PC-3 (cell line): ENCODE measurements at regions not wholly inside any gene's neighbourhood (a gene's known extent, or its start where the extent isn't known, plus 50 kb on each side); places are given as distances from the start of the nearest gene placed in this dataset.
"Not testable (repeated sequence)": the region's sequence is repeated elsewhere in the genome, so short reads cannot be mapped to it uniquely, and the experiment has no call there.

Experiments used
- CTCF ChIP-seq: fragments of 300-600 bp; sonication (generic); conservative IDR thresholded peaks from 2 replicates; pipeline ENCODE4 v1.5.1; 2017; ENCODE audit warnings: antibody characterized with exemption, low read depth, mild to moderate bottlenecking, low read length
- EZH2 ChIP-seq: fragments of 300-600 bp; sonication (generic); IDR thresholded peaks from one replicate; pipeline ENCODE4 v1.6.1; 2017; ENCODE audit warnings: antibody characterized with exemption, mild to moderate bottlenecking, low read length; ENCODE audit not compliant: unreplicated experiment
- EZH2phosphoT487 ChIP-seq: fragments of 300-600 bp; sonication (generic); IDR thresholded peaks from 2 replicates; pipeline ENCODE4 v1.6.1; 2018; ENCODE audit warnings: mild to moderate bottlenecking, antibody characterized with exemption, low read length, borderline replicate concordance

DNA sequence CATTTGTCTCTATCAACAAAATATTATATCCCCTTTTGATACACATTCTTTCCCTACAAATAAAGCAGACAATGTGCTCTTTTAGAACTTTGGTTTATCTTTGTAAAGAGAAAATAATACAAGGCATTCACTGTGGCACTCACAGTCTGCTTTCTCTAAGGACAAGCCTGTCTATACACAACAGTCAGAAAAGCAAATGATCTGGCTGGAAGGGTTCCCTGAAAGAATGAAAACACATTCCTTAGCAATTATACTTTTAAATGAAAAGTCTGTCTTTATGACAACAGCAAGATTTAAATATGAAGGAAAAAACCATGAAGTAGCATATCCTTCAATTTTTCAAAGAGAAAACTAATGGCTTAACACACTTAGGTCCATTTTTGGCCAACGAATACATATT lies 2359.1 kb downstream of the EPHA3 start:
- TF ChIP-seq CTCF, EZH2, EZH2phosphoT487: not testable (repeated sequence)
